Psoas muscle (tissue), 7 donors: ENCODE measurements at regions not wholly inside any gene's neighbourhood (a gene's known extent, or its start where the extent isn't known, plus 50 kb on each side); places are given as distances from the start of the nearest gene placed in this dataset.

Experiments used
- ATAC-seq, 4 donors: fragments of 200-7000 bp; cut with Tn5 transposase; one replicate each; pipeline ENCODE4 v1.9.1; 2020; ENCODE audit warnings: moderate library complexity in 3 of 4, mild to moderate bottlenecking in 2 of 4
- DNase-seq, 2 donors: peaks; one replicate each; pipeline ENCODE4 v3.0.0-alpha.2; 2020
- H3K27ac ChIP-seq: fragments of 200-600 bp; one replicate; pipeline ENCODE4 v1.8.0; 2022
- H3K27me3 ChIP-seq, 3 donors: fragments of 200-600 bp in 1 of 3; one replicate each; pipeline versions ENCODE4 v1.6.1 to v1.8.0; 2013 to 2022; ENCODE audit warnings: low read length in 2 of 3, mild to moderate bottlenecking in 2 of 3, moderate library complexity in 1 of 3; ENCODE audit not compliant: insufficient read depth in 3 of 3
- H3K36me3 ChIP-seq, 2 donors: fragments of 200-600 bp in 1 of 2; one replicate each; pipeline versions ENCODE4 v1.6.1 to v1.8.0; 2013 to 2022; ENCODE audit warnings: low read depth in 1 of 2, mild to moderate bottlenecking in 1 of 2, moderate library complexity in 1 of 2; ENCODE audit not compliant: insufficient read depth in 1 of 2
- H3K4me1 ChIP-seq: fragments of 200-600 bp; one replicate; pipeline ENCODE4 v1.8.0; 2022
- H3K4me3 ChIP-seq: fragments of 200-600 bp; one replicate; pipeline ENCODE4 v1.8.0; 2022; ENCODE audit warnings: mild to moderate bottlenecking
- H3K9me3 ChIP-seq: fragments of 200-600 bp; one replicate; pipeline ENCODE4 v1.8.0; 2022
- CTCF ChIP-seq: fragments of 200-600 bp; IDR thresholded peaks from one replicate; pipeline ENCODE4 v1.8.0; 2022; ENCODE audit warnings: antibody characterized with exemption
- WGBS, 3 donors: extraction: QIAGEN DNeasy Blood & Tissue Kit; methylation state at CpG; one replicate each; pipeline versions ENCODE4 v1.1.6 to v1.1.7; 2013; 5-methylcytosine and 5-hydroxymethylcytosine counted together
- intact Hi-C, 2 donors: fragments of 100-400 bp; cut with DNase I; formaldehyde crosslinking; loops; one replicate each; pipeline versions ENCODE4 v1.11.0 to v1.14.2; 2022
- donor health status: healthy with polysubstance abuse.
- donor health status: DM: no; HTN: no; CAD: no; lungs with moderate emphysema.
- donor health status: Bipolar disorder and iron deficiency.
- donor health status: healthy.
- donor health status: DM: yes; HTN: yes; CAD: no.
- donor health status: DM: no; HTN: no; CAD: no.
- donor health status: DM: yes; HTN: yes; CAD: no.

- intact Hi-C loops = no loop called here
- no peak for ATAC-seq
- H3K27ac ChIP-seq = no peak overlapping the region
- no peak overlapping the region for H3K4me3 ChIP-seq
- no peak for DNase-seq
- no peak for TF ChIP-seq CTCF
- H3K4me1 ChIP-seq = no peaks in the 10 kb centered on the region
- WGBS, 3 donors = 88 to 97% (median 93%) methylated on average over 2 of the region's 2 CpGs
- no peaks in the 10 kb centered on the region for H3K36me3 ChIP-seq
- peaks cover 0 to 67% (median 28%) of the 10 kb centered on the region in 3 donors for H3K27me3 ChIP-seq
- peaks cover 7% of the 10 kb centered on the region for H3K9me3 ChIP-seq
Measured at GRCh38 chr9:126219166-126219565, 107.5 kb upstream of the MVB12B start.

GRCh38 chr9:126219648-126220063 lies 107.0 kb upstream of the MVB12B start:
- WGBS, 3 donors = 30 to 42% (median 35%) methylated on average over 11 of the region's 11 CpGs
- Histone ChIP-seq H3K9me3 (peaks cover 6% of the 10 kb centered on the region), H3K36me3 (no peaks in the 10 kb centered on the region), H3K4me3 (no peak overlapping the region), H3K4me1 (no peaks in the 10 kb centered on the region), H3K27ac (no peak overlapping the region), H3K27me3 (peaks cover 0 to 72% (median 30%) of the 10 kb centered on the region in 3 donors)
- no peak for TF ChIP-seq CTCF
- ATAC-seq (no peak), DNase-seq (no peak)
- intact Hi-C loops = no loop called here

- Histone ChIP-seq H3K9me3 (peaks cover 6% of the 10 kb centered on the region), H3K4me3 (no peak overlapping the region), H3K36me3 (no peaks in the 10 kb centered on the region), H3K27ac (no peak overlapping the region), H3K4me1 (no peaks in the 10 kb centered on the region), H3K27me3 (peaks cover 0 to 82% (median 30%) of the 10 kb centered on the region in 3 donors)
- intact Hi-C loops = no loop called here
- ATAC-seq (no peak), DNase-seq (no peak)
- no peak for TF ChIP-seq CTCF
- WGBS, 3 donors = 81 to 88% (median 83%) methylated on average over 2 of the region's 2 CpGs
Measured at GRCh38 chr9:126221480-126221879, 105.1 kb upstream of the MVB12B start.

GRCh38 chr9:126222363-126222834 lies 104.2 kb upstream of the MVB12B start:
- no peak overlapping the region for H3K27ac ChIP-seq
- intact Hi-C loops = no loop called here
- no peak for TF ChIP-seq CTCF
- no peak for ATAC-seq
- WGBS, 3 donors = 4 to 7% (median 7%) methylated on average over 25 to 26 of the region's 26 CpGs
- peaks cover 6% of the 10 kb centered on the region for H3K9me3 ChIP-seq
- H3K27me3 ChIP-seq = peaks cover 0 to 83% (median 29%) of the 10 kb centered on the region in 3 donors
- no peak overlapping the region for H3K4me3 ChIP-seq
- H3K4me1 ChIP-seq = no peaks in the 10 kb centered on the region
- no peaks in the 10 kb centered on the region for H3K36me3 ChIP-seq
- DNase-seq = no peak

GRCh38 chr9:126222835-126223431 lies 103.7 kb upstream of the MVB12B start:
- peaks cover 0 to 77% (median 28%) of the 10 kb centered on the region in 3 donors for H3K27me3 ChIP-seq
- no peaks in the 10 kb centered on the region for H3K36me3 ChIP-seq
- no peak for TF ChIP-seq CTCF
- intact Hi-C loops = no loop called here
- no peaks in the 10 kb centered on the region for H3K4me1 ChIP-seq
- no peak for DNase-seq
- H3K9me3 ChIP-seq = peaks cover 6% of the 10 kb centered on the region
- 29 to 35% (median 31%) methylated on average over 28 to 29 of the region's 29 CpGs for WGBS, 3 donors
- H3K27ac ChIP-seq = no peak overlapping the region
- ATAC-seq = no peak
- no peak overlapping the region for H3K4me3 ChIP-seq
